ENCODE measurements at regions not wholly inside any gene's neighbourhood (a gene's known extent, or its start where the extent isn't known, plus 50 kb on each side); places are given as distances from the start of the nearest gene placed in this dataset.

DNA sequence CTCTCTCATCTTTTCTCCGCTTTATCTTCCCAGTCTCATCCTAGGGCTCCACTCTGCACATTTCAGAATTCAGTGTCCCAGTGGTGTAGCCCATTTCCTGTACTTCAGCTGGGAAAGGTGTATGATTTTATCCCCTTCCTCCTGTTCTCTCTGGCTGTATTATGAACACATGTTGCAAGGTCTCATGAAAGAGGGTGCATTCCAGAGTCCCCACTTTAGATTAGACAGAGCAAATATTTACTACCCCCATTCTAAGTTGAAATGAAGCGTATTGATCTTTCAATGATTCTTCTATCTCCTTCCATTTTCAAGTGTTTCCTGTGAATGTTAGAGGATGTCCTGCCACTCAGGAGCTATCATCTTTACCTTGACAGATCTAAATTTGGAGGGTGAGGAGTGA lies 123.2 kb downstream of the WIF1 start:
- no peaks in the 10 kb centered on the region for H3K27me3 Mint-ChIP-seq (ENCODE audit: unreplicated experiment)

GRCh38 chr12:64998371-64999147 lies 122.5 kb downstream of the WIF1 start:
- no peak overlapping the region for H3K4me3 Mint-ChIP-seq (ENCODE audit: unreplicated experiment)
- H3K27ac Mint-ChIP-seq (ENCODE audit: unreplicated experiment): no peak overlapping the region
- TF ChIP-seq, protein P1, sequence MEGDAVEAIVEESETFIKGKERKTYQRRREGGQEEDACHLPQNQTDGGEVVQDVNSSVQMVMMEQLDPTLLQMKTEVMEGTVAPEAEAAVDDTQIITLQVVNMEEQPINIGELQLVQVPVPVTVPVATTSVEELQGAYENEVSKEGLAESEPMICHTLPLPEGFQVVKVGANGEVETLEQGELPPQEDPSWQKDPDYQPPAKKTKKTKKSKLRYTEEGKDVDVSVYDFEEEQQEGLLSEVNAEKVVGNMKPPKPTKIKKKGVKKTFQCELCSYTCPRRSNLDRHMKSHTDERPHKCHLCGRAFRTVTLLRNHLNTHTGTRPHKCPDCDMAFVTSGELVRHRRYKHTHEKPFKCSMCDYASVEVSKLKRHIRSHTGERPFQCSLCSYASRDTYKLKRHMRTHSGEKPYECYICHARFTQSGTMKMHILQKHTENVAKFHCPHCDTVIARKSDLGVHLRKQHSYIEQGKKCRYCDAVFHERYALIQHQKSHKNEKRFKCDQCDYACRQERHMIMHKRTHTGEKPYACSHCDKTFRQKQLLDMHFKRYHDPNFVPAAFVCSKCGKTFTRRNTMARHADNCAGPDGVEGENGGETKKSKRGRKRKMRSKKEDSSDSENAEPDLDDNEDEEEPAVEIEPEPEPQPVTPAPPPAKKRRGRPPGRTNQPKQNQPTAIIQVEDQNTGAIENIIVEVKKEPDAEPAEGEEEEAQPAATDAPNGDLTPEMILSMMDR (IDR thresholded peaks at IDR 0.05; ENCODE audit: partially characterized antibody, unreplicated experiment): no peak
- H3K9me3 Mint-ChIP-seq (ENCODE audit: unreplicated experiment): peaks cover 3% of the 10 kb centered on the region
- H3K27me3 Mint-ChIP-seq (ENCODE audit: unreplicated experiment): no peaks in the 10 kb centered on the region
- H3K4me1 Mint-ChIP-seq (ENCODE audit: low read depth, unreplicated experiment): no peaks in the 10 kb centered on the region
- no peak for DNase-seq
- no peaks in the 10 kb centered on the region for H3K36me3 Mint-ChIP-seq (ENCODE audit: unreplicated experiment)

More for the DNA sequence above, 123.2 kb downstream of the WIF1 start:
- TF ChIP-seq, protein P1 (IDR thresholded peaks at IDR 0.05; ENCODE audit: partially characterized antibody, unreplicated experiment): no peak
- no peak for DNase-seq
- H3K4me1 Mint-ChIP-seq (ENCODE audit: low read depth, unreplicated experiment): no peaks in the 10 kb centered on the region
- H3K27ac Mint-ChIP-seq (ENCODE audit: unreplicated experiment): no peak overlapping the region
- H3K4me3 Mint-ChIP-seq (ENCODE audit: unreplicated experiment): no peak overlapping the region
- H3K36me3 Mint-ChIP-seq (ENCODE audit: unreplicated experiment): no peaks in the 10 kb centered on the region
- H3K9me3 Mint-ChIP-seq (ENCODE audit: unreplicated experiment): peaks cover 3% of the 10 kb centered on the region

- Mint-ChIP-seq H3K27me3 (ENCODE audit: unreplicated experiment) (no peaks in the 10 kb centered on the region), H3K4me1 (ENCODE audit: low read depth, unreplicated experiment) (no peaks in the 10 kb centered on the region), H3K27ac (ENCODE audit: unreplicated experiment) (no peak overlapping the region), H3K9me3 (ENCODE audit: unreplicated experiment) (peaks cover 3% of the 10 kb centered on the region), H3K36me3 (ENCODE audit: unreplicated experiment) (no peaks in the 10 kb centered on the region), H3K4me3 (ENCODE audit: unreplicated experiment) (no peak overlapping the region)
- TF ChIP-seq, protein P1 (IDR thresholded peaks at IDR 0.05; ENCODE audit: partially characterized antibody, unreplicated experiment): no peak
- no peak for DNase-seq
Observed at GRCh38 chr12:64999148-64999425, 122.0 kb downstream of the WIF1 start.
